Activated CD4-positive, alpha-beta memory T cell treated with anti-CD3 and anti-CD28 coated beads, Interleukin-2, amount 10 ng/mL, durations not matched to agents 7 days and 5 days (primary cell): ENCODE measurements at regions not wholly inside any gene's neighbourhood (a gene's known extent, or its start where the extent isn't known, plus 50 kb on each side); places are given as distances from the start of the nearest gene placed in this dataset.
"Not testable (repeated sequence)": the region's sequence is repeated elsewhere in the genome, so short reads cannot be mapped to it uniquely, and the experiment has no call there.

ENCODE experiments used
- CTCF ChIA-PET: fragments of 350-600 bp; sonication (Branson Sonifier 250); formaldehyde crosslinking; loops from one replicate; lab custom pipeline; 2021; ENCODE audit warnings: antibody characterized with exemption, inconsistent platforms; lab: Charles Lee
- POLR2A ChIA-PET: fragments of 350-600 bp; sonication (Branson Sonifier 250); formaldehyde crosslinking; loops from one replicate; lab custom pipeline; 2021; ENCODE audit warnings: antibody characterized with exemption; lab: Charles Lee
- DNase-seq: peaks from one replicate; pipeline ENCODE4 v3.0.0-alpha.2; 2020
- H3K27ac Mint-ChIP-seq: one replicate; pipeline ENCODE4 v1.8.0; 2021; ENCODE audit warnings: mild to moderate bottlenecking, mixed read lengths
- H3K27me3 Mint-ChIP-seq: one replicate; pipeline ENCODE4 v1.8.0; 2021; ENCODE audit warnings: mixed read lengths
- H3K36me3 Mint-ChIP-seq: one replicate; pipeline ENCODE4 v1.8.0; 2021; ENCODE audit warnings: low read depth, mixed read lengths
- H3K4me1 Mint-ChIP-seq: one replicate; pipeline ENCODE4 v1.8.0; 2021; ENCODE audit warnings: mixed read lengths
- H3K4me3 Mint-ChIP-seq: one replicate; pipeline ENCODE4 v1.8.0; 2021; ENCODE audit warnings: mild to moderate bottlenecking, mixed read lengths
- H3K9me3 Mint-ChIP-seq: one replicate; pipeline ENCODE4 v1.8.0; 2021; ENCODE audit warnings: mixed read lengths

GRCh38 chr4:120304801-120305200 lies 238.2 kb upstream of the MAD2L1 start:
- Mint-ChIP-seq H3K27me3 (no peaks in the 10 kb centered on the region), H3K4me3 (no peak overlapping the region), H3K9me3 (no peaks in the 10 kb centered on the region), H3K27ac (no peak overlapping the region), H3K36me3 (no peaks in the 10 kb centered on the region), H3K4me1 (no peaks in the 10 kb centered on the region)
- DNase-seq: no peak
- ChIA-PET POLR2A (no interaction called here), CTCF (no interaction called here)

DNA sequence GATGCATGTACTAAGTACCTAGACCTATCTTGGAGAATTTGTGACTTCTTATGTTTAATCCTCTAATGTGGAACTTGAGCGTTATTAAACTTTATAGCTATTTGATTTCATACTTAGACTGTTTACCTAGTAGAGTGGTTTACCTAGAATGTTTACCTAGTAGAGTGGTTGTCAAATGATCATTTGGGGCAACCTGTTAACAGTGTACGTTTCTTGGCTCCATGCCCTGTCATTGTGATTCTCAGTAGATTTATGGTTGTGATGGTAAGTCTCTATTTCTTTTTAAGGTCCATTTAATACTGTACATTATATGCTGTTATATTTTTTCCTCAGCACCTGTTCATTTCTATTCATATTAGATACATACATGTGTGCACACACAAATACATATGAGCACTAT lies 233.0 kb upstream of the MAD2L1 start:
- Mint-ChIP-seq H3K4me3 (no peak overlapping the region), H3K27me3 (no peaks in the 10 kb centered on the region), H3K9me3 (no peaks in the 10 kb centered on the region), H3K27ac (no peak overlapping the region), H3K4me1 (no peaks in the 10 kb centered on the region), H3K36me3 (no peaks in the 10 kb centered on the region)
- POLR2A ChIA-PET: no interaction called here
- no peak for DNase-seq
- CTCF ChIA-PET: no interaction called here

GRCh38 chr4:120293341-120293740 lies 226.7 kb upstream of the MAD2L1 start:
- POLR2A ChIA-PET: no interaction called here
- Mint-ChIP-seq H3K4me3 (no peak overlapping the region), H3K27ac (no peak overlapping the region), H3K4me1 (no peaks in the 10 kb centered on the region), H3K9me3 (no peaks in the 10 kb centered on the region), H3K36me3 (no peaks in the 10 kb centered on the region), H3K27me3 (no peaks in the 10 kb centered on the region)
- no peak for DNase-seq
- CTCF ChIA-PET: no interaction called here

- CTCF ChIA-PET: no interaction called here
- Mint-ChIP-seq H3K36me3 (no peaks in the 10 kb centered on the region), H3K27me3 (no peaks in the 10 kb centered on the region), H3K4me1 (no peaks in the 10 kb centered on the region), H3K27ac (no peak overlapping the region), H3K9me3 (no peaks in the 10 kb centered on the region), H3K4me3 (no peak overlapping the region)
- no peak for DNase-seq
- POLR2A ChIA-PET: no interaction called here
Observed at GRCh38 chr4:120291541-120291940, 224.9 kb upstream of the MAD2L1 start.

GRCh38 chr4:120290553-120290952 lies 223.9 kb upstream of the MAD2L1 start:
- POLR2A ChIA-PET: no interaction called here
- no peaks in the 10 kb centered on the region for H3K9me3 Mint-ChIP-seq
- no peaks in the 10 kb centered on the region for H3K27me3 Mint-ChIP-seq
- H3K4me3 Mint-ChIP-seq: no peak overlapping the region
- no peak for DNase-seq
- H3K4me1 Mint-ChIP-seq: no peaks in the 10 kb centered on the region
- no peak overlapping the region for H3K27ac Mint-ChIP-seq
- H3K36me3 Mint-ChIP-seq: no peaks in the 10 kb centered on the region
- CTCF ChIA-PET: no interaction called here

DNA sequence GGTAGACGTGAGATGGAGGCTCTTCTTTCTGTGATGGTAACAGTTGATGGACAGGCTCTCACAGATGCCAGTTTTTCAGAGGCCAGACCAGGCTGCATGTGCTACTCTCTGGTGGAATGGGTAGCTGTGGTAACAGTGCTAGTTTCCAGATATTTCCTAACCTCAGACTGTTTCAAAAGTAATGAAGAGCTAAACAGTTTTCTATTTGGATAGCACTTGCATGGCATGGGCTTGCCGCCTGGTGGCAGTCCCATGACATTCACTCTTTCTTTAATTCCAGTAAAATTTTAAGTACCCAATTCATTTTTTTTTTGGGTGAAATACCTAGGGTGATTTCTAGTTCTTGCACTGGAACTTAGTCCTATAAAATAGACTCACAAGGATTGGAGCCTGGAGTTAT lies 220.2 kb upstream of the MAD2L1 start:
- no peak overlapping the region for H3K4me3 Mint-ChIP-seq
- POLR2A ChIA-PET: no interaction called here
- no peaks in the 10 kb centered on the region for H3K27me3 Mint-ChIP-seq
- no peak overlapping the region for H3K27ac Mint-ChIP-seq
- CTCF ChIA-PET: no interaction called here
- no peaks in the 10 kb centered on the region for H3K4me1 Mint-ChIP-seq
- no peaks in the 10 kb centered on the region for H3K36me3 Mint-ChIP-seq
- H3K9me3 Mint-ChIP-seq: no peaks in the 10 kb centered on the region
- DNase-seq: no peak

DNA sequence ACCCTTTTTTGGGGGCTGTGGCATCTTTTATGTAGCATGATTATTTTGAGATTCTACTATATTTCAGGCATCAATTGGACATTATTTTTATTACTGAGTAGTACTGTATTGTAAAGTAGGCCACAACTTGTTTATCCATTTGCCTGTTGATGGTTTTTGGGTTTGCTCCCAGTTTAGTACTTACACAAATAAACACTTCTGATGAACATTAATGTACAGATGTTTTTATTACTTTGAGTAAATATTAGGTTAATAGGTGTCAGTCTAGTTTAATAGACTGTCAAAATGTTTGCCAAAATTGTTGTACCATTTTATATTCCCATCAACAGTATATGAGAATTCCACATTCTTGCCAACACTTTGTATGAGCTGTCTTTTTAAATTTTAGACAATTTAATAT lies 214.9 kb upstream of the MAD2L1 start:
- H3K4me1 Mint-ChIP-seq: no peaks in the 10 kb centered on the region
- no peaks in the 10 kb centered on the region for H3K36me3 Mint-ChIP-seq
- no peak for DNase-seq
- ChIA-PET POLR2A (no interaction called here), CTCF (no interaction called here)
- no peak overlapping the region for H3K27ac Mint-ChIP-seq
- no peaks in the 10 kb centered on the region for H3K9me3 Mint-ChIP-seq
- H3K27me3 Mint-ChIP-seq: no peaks in the 10 kb centered on the region
- no peak overlapping the region for H3K4me3 Mint-ChIP-seq

DNA sequence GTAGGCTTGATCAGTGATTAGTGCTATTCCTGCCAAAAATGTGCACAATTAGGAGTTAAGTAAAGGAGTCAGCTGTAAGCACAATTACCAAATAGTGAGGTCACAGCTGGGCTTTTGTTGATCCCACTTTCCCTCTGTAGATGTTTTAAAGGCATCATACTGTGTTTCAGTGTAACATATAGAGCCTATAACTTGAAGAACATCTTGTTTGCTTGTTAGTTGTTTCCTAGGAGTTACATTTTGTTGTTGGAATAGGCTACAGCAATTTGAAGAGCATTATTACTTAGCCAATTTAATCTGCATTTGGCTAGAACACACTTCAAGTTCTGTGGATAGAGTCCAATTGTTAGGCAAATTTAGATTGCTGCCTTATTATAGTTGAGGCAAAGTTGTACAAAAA lies 210.7 kb upstream of the MAD2L1 start:
- ChIA-PET CTCF (no interaction called here), POLR2A (no interaction called here)
- H3K9me3 Mint-ChIP-seq: no peaks in the 10 kb centered on the region
- H3K36me3 Mint-ChIP-seq: no peaks in the 10 kb centered on the region
- H3K4me1 Mint-ChIP-seq: no peaks in the 10 kb centered on the region
- DNase-seq: no peak
- H3K27me3 Mint-ChIP-seq: no peaks in the 10 kb centered on the region
- no peak overlapping the region for H3K27ac Mint-ChIP-seq
- no peak overlapping the region for H3K4me3 Mint-ChIP-seq

DNA sequence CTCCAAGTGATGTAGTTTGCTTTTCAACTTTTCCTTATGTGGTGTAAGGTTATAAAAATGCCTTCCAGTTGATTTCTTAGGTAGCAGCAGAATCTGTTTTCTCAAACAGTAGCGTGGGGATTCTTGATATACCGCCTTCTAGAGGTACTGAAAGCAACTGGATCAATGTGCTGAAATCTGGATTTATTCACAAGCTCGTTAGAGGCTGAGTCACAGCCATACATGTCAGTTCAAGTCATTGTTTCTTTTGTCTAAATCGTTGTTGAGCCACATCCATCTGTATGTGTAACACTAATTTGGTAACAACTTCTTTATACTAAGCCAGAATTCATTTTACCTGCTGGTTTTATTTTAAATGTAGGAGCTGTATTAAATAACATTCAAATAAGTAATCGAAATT lies 200.0 kb upstream of the MAD2L1 start:
- Mint-ChIP-seq H3K4me1 (no peaks in the 10 kb centered on the region), H3K36me3 (no peaks in the 10 kb centered on the region), H3K27ac (no peak overlapping the region), H3K27me3 (no peaks in the 10 kb centered on the region), H3K4me3 (no peak overlapping the region), H3K9me3 (no peaks in the 10 kb centered on the region)
- ChIA-PET CTCF (no interaction called here), POLR2A (no interaction called here)
- no peak for DNase-seq

DNA sequence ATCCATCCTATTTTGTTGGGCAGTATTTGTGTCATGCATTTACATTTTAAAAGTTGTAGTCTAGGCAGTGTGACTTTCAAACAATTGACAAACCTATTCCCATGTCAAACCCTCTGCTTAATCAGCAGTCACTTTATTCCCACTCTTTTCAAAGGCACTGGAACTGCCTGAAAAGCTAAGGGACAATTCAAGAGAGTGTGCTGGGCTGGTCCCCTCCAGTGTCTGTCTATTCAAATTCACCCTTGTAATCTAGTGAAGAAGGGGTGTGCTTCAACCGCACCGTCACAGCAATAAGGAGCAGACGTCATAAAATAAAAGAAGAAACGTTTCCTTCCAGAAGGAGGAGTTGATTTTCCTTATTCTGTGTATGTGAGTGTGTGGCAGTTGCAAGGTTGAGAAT lies 197.0 kb upstream of the MAD2L1 start:
- Mint-ChIP-seq H3K9me3 (no peaks in the 10 kb centered on the region), H3K27ac (no peak overlapping the region), H3K36me3 (no peaks in the 10 kb centered on the region), H3K4me3 (no peak overlapping the region), H3K4me1 (no peaks in the 10 kb centered on the region), H3K27me3 (no peaks in the 10 kb centered on the region)
- no peak for DNase-seq
- CTCF ChIA-PET: no interaction called here
- POLR2A ChIA-PET: no interaction called here

GRCh38 chr4:120261117-120261516 lies 194.5 kb upstream of the MAD2L1 start:
- H3K9me3 Mint-ChIP-seq: no peaks in the 10 kb centered on the region
- ChIA-PET POLR2A (no interaction called here), CTCF (no interaction called here)
- no peaks in the 10 kb centered on the region for H3K27me3 Mint-ChIP-seq
- no peak overlapping the region for H3K4me3 Mint-ChIP-seq
- H3K27ac Mint-ChIP-seq: no peak overlapping the region
- no peaks in the 10 kb centered on the region for H3K36me3 Mint-ChIP-seq
- H3K4me1 Mint-ChIP-seq: no peaks in the 10 kb centered on the region
- DNase-seq: no peak

GRCh38 chr4:120256112-120256775 lies 189.6 kb upstream of the MAD2L1 start:
- not testable (repeated sequence) for H3K27ac Mint-ChIP-seq

GRCh38 chr4:120238277-120238973 lies 171.8 kb upstream of the MAD2L1 start:
- no peak overlapping the region for H3K27ac Mint-ChIP-seq
- H3K9me3 Mint-ChIP-seq: no peaks in the 10 kb centered on the region
- H3K4me3 Mint-ChIP-seq: no peak overlapping the region
- H3K27me3 Mint-ChIP-seq: no peaks in the 10 kb centered on the region
- no peaks in the 10 kb centered on the region for H3K36me3 Mint-ChIP-seq
- ChIA-PET CTCF (no interaction called here), POLR2A (no interaction called here)
- H3K4me1 Mint-ChIP-seq: no peaks in the 10 kb centered on the region
- no peak for DNase-seq

More at GRCh38 chr4:120256112-120256775, 189.6 kb upstream of the MAD2L1 start:
- H3K4me3 Mint-ChIP-seq, DNase-seq, H3K9me3 Mint-ChIP-seq, CTCF ChIA-PET, H3K27me3 Mint-ChIP-seq, H3K36me3 Mint-ChIP-seq, H3K4me1 Mint-ChIP-seq, POLR2A ChIA-PET: not testable (repeated sequence)

DNA sequence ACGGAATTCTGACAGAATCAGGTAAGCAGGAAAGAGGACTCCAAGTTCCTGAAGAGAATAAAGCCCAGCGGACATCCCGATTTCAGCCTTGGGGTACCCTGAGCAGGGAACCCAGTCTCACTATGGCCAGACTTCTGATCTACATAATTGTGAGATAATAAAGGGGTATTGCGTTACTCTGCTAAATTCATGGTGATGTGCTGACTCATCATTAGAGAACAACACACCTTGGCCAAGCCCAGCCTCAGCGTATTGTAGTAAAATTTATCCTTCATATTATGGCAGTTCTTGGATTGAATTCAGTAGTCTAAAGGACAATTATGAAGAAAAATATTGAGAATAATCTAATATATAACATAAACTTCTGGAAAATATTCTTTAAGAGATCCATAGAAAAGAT lies 170.2 kb upstream of the MAD2L1 start:
- CTCF ChIA-PET: no interaction called here
- no peaks in the 10 kb centered on the region for H3K9me3 Mint-ChIP-seq
- H3K27ac Mint-ChIP-seq: no peak overlapping the region
- H3K4me1 Mint-ChIP-seq: no peaks in the 10 kb centered on the region
- DNase-seq: no peak
- no peak overlapping the region for H3K4me3 Mint-ChIP-seq
- no peaks in the 10 kb centered on the region for H3K27me3 Mint-ChIP-seq
- POLR2A ChIA-PET: no interaction called here
- H3K36me3 Mint-ChIP-seq: no peaks in the 10 kb centered on the region
